DND-41 (cell line): ENCODE measurements at regions not wholly inside any gene's neighbourhood (a gene's known extent, or its start where the extent isn't known, plus 50 kb on each side); places are given as distances from the start of the nearest gene placed in this dataset.

Source experiments
- ATAC-seq: fragments of 200-7000 bp; cut with Tn5 transposase; 3 replicates; pipeline ENCODE4 v1.9.1; 2021; ENCODE audit warnings: low read depth; ENCODE audit not compliant: insufficient read depth
- DNase-seq: peaks from one replicate; pipeline ENCODE4 v3.0.0-alpha.2; 2020
- H2AFZ ChIP-seq: 2 replicates; pipeline ENCODE4 v1.6.0; 2012; ENCODE audit warnings: low read depth, low read length
- H3K27ac ChIP-seq: 2 replicates; pipeline ENCODE4 v1.5.1; 2012; ENCODE audit warnings: low read length, inconsistent platforms
- H3K27me3 ChIP-seq: fragments of 200-600 bp; sonication (generic); 2 replicates; pipeline ENCODE4 v1.6.0; 2012; ENCODE audit warnings: low read length, mild to moderate bottlenecking, inconsistent platforms; ENCODE audit not compliant: insufficient read depth, poor library complexity
- H3K36me3 ChIP-seq: 2 replicates; pipeline ENCODE4 v1.5.1; 2012; ENCODE audit warnings: low read length, inconsistent platforms; ENCODE audit not compliant: insufficient read depth
- H3K4me1 ChIP-seq: 2 replicates; pipeline ENCODE4 v1.5.1; 2012; ENCODE audit warnings: mild to moderate bottlenecking, low read length; ENCODE audit not compliant: insufficient read depth
- H3K4me2 ChIP-seq: 2 replicates; pipeline ENCODE4 v1.6.0; 2012; ENCODE audit warnings: mild to moderate bottlenecking, moderate library complexity, low read length, inconsistent platforms; ENCODE audit not compliant: insufficient read depth
- H3K4me3 ChIP-seq, 2 experiments: fragments of 200-600 bp in 1 of 2; shearing (Covaris generic) in 1 of 2; 2 replicates each; pipeline ENCODE4 v1.5.1; 2012 to 2016; ENCODE audit warnings: inconsistent platforms in 2 of 2, low read length in 2 of 2, mild to moderate bottlenecking in 2 of 2, low read depth in 1 of 2, moderate library complexity in 1 of 2
- H3K79me2 ChIP-seq: 2 replicates; pipeline ENCODE4 v1.6.0; 2012; ENCODE audit warnings: low read length, inconsistent platforms; ENCODE audit not compliant: insufficient read depth
- H3K9ac ChIP-seq: 2 replicates; pipeline ENCODE4 v1.6.0; 2012; ENCODE audit warnings: low read depth, mild to moderate bottlenecking, inconsistent platforms, low read length, moderate library complexity
- H3K9me3 ChIP-seq: 2 replicates; pipeline ENCODE4 v1.5.1; 2012; ENCODE audit warnings: low read length, moderate library complexity, mild to moderate bottlenecking, inconsistent platforms; ENCODE audit not compliant: insufficient read depth, severe bottlenecking
- H4K20me1 ChIP-seq: 2 replicates; pipeline ENCODE4 v1.6.0; 2012; ENCODE audit warnings: low read length; ENCODE audit not compliant: insufficient read depth
- EZH2 ChIP-seq: IDR thresholded peaks from 3 replicates; pipeline ENCODE4 v1.6.1; 2012; ENCODE audit warnings: borderline replicate concordance, low read depth, mild to moderate bottlenecking, moderate library complexity, low read length, inconsistent platforms; ENCODE audit not compliant: severe bottlenecking
- TF ChIP-seq, protein P1 (sequence below): IDR thresholded peaks from 2 replicates; pipeline ENCODE4 v1.5.1; 2012; ENCODE audit warnings: borderline replicate concordance, low read length, moderate library complexity, mild to moderate bottlenecking; ENCODE audit not compliant: poor library complexity, severe bottlenecking; ENCODE audit errors: extremely low read depth

DNA sequence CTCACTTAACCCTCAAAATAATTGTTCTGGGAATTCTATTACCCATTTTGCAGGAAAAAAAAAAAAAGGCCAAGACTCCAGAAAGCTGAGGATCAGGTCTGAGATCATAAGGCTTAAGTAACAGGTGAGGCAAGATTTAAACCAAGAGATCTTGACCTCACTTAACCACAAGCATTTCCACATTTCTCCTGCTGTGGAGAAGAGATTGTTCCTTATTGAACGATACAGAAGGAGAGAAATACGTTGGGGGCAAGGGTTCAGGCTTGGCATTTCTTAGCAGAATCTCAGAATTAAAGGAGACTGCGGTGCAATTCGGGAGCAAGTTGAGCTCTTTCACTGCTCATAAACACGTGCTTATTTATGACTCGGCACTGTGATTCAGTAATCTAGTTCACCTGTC lies 885.3 kb upstream of the TMEM132C start:
- no peak for ATAC-seq
- no peak for TF ChIP-seq EZH2
- TF ChIP-seq, protein P1, sequence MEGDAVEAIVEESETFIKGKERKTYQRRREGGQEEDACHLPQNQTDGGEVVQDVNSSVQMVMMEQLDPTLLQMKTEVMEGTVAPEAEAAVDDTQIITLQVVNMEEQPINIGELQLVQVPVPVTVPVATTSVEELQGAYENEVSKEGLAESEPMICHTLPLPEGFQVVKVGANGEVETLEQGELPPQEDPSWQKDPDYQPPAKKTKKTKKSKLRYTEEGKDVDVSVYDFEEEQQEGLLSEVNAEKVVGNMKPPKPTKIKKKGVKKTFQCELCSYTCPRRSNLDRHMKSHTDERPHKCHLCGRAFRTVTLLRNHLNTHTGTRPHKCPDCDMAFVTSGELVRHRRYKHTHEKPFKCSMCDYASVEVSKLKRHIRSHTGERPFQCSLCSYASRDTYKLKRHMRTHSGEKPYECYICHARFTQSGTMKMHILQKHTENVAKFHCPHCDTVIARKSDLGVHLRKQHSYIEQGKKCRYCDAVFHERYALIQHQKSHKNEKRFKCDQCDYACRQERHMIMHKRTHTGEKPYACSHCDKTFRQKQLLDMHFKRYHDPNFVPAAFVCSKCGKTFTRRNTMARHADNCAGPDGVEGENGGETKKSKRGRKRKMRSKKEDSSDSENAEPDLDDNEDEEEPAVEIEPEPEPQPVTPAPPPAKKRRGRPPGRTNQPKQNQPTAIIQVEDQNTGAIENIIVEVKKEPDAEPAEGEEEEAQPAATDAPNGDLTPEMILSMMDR = no peak
- Histone ChIP-seq H3K4me1 (no peaks in the 10 kb centered on the region), H3K27me3 (no peaks in the 10 kb centered on the region), H3K4me3 (no peak overlapping the region), H3K9ac (no peak overlapping the region), H3K27ac (no peak overlapping the region), H3K9me3 (no peaks in the 10 kb centered on the region), H2AFZ (no peak overlapping the region), H4K20me1 (no peaks in the 10 kb centered on the region), H3K79me2 (no peaks in the 10 kb centered on the region), H3K4me2 (no peak overlapping the region), H3K36me3 (no peaks in the 10 kb centered on the region)
- no peak for DNase-seq

DNA sequence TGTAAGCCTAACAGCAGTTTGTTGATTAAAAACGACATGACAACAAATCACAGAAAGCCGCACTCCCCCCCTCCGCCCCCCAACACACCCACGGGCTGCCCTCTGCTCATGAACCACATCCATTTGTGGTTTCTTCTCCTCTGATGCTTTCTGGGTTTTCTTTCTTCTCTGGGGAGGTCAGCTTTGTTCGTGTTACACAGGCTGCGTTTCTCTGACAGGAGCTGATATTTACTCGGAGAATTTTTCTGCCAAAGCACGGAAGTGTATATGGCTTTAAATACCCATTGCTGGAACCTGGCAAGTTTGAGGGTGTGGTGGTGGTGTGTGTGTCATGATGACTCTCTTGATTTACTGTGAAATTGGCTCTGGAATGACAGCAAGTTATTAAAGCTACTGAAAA lies 883.7 kb upstream of the TMEM132C start:
- DNase-seq = no peak
- Histone ChIP-seq H3K36me3 (no peaks in the 10 kb centered on the region), H3K4me2 (no peak overlapping the region), H4K20me1 (no peaks in the 10 kb centered on the region), H2AFZ (no peak overlapping the region), H3K9me3 (peaks cover 4% of the 10 kb centered on the region), H3K27me3 (no peaks in the 10 kb centered on the region), H3K27ac (no peak overlapping the region), H3K4me3 (no peak overlapping the region), H3K9ac (no peak overlapping the region), H3K4me1 (no peaks in the 10 kb centered on the region), H3K79me2 (no peaks in the 10 kb centered on the region)
- no peak for TF ChIP-seq EZH2
- TF ChIP-seq, protein P1 = no peak
- ATAC-seq = no peak

DNA sequence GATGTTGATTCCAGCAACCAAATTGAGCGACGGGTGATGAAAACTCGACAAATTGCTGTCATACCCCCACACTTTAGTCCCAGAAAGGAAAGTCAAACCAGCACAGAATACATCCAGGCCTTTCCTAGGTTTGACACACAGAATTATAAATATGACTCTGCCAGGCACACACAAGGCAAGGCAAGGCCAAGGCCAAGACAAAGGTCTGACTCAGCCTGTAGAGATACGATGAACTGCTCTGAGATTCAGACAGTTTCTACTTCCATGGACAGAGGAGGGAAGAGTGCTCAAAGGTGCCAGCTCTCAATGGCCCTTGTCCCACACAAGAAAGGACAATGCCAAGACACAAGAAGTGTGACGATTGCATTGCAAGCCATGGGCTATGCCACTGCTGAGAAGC lies 880.2 kb upstream of the TMEM132C start:
- Histone ChIP-seq H3K9ac (no peak overlapping the region), H3K4me1 (no peaks in the 10 kb centered on the region), H3K27me3 (no peaks in the 10 kb centered on the region), H2AFZ (no peak overlapping the region), H3K27ac (no peak overlapping the region), H3K36me3 (no peaks in the 10 kb centered on the region), H3K9me3 (peaks cover 4% of the 10 kb centered on the region), H3K4me2 (no peak overlapping the region), H4K20me1 (no peaks in the 10 kb centered on the region), H3K79me2 (no peaks in the 10 kb centered on the region), H3K4me3 (no peak overlapping the region)
- no peak for ATAC-seq
- TF ChIP-seq, protein P1 = no peak
- TF ChIP-seq EZH2 = no peak
- no peak for DNase-seq

DNA sequence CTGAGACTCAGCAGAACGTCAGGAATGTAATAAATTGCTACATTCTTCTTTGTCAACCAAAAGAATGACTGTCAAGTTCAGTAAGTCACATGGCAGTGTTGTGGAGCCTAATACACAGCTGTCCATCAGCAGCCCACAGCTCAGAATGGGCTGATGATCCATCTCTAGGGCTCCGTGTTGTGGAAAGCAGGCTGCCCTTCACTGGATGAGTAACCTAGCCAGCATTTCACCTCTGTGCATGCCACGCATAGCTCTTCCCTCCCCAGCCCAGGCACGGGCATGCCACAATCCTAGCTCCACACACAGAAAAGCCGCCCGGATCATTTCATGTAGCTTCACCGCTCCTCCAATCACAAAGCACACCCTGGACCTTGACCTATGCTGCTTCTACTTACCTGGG lies 878.0 kb upstream of the TMEM132C start:
- Histone ChIP-seq H3K27ac (no peak overlapping the region), H3K36me3 (no peaks in the 10 kb centered on the region), H4K20me1 (no peaks in the 10 kb centered on the region), H3K27me3 (no peaks in the 10 kb centered on the region), H3K4me1 (no peaks in the 10 kb centered on the region), H3K4me2 (no peak overlapping the region), H3K9me3 (peaks cover 4% of the 10 kb centered on the region), H3K79me2 (no peaks in the 10 kb centered on the region), H3K9ac (no peak overlapping the region), H2AFZ (no peak overlapping the region), H3K4me3 (no peak overlapping the region)
- DNase-seq = no peak
- TF ChIP-seq EZH2 = no peak
- TF ChIP-seq, protein P1 = no peak
- ATAC-seq = no peak
